ENCODE measurements at regions not wholly inside any gene's neighbourhood (a gene's known extent, or its start where the extent isn't known, plus 50 kb on each side); places are given as distances from the start of the nearest gene placed in this dataset.

DNA sequence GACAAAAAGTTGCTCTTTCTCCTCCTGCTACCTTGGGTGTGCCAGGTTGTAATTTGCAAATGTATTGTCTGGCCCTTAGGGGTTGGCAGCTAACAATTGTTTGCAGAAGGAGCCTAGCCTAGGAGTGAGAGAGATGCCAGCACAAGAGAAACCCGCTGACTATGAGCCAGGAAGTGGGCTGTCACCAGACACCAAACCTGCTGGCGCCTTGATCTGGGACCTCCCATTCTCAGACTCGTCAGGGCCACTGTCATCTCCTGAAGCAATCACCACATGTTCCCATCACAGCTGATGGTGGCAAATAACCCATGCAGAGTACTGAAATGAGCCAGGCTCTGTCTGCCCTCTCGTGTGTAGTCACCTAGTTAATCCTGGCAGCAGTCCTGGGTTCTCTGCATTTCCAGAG is 406.4 kb upstream of the NPAP1 start:
- TF ChIP-seq, protein P1, sequence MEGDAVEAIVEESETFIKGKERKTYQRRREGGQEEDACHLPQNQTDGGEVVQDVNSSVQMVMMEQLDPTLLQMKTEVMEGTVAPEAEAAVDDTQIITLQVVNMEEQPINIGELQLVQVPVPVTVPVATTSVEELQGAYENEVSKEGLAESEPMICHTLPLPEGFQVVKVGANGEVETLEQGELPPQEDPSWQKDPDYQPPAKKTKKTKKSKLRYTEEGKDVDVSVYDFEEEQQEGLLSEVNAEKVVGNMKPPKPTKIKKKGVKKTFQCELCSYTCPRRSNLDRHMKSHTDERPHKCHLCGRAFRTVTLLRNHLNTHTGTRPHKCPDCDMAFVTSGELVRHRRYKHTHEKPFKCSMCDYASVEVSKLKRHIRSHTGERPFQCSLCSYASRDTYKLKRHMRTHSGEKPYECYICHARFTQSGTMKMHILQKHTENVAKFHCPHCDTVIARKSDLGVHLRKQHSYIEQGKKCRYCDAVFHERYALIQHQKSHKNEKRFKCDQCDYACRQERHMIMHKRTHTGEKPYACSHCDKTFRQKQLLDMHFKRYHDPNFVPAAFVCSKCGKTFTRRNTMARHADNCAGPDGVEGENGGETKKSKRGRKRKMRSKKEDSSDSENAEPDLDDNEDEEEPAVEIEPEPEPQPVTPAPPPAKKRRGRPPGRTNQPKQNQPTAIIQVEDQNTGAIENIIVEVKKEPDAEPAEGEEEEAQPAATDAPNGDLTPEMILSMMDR (IDR thresholded peaks at IDR 0.05) = no peak
- TF ChIP-seq POLR2AphosphoS5 (IDR thresholded peaks at IDR 0.05) (no peak), POLR2A (IDR thresholded peaks at IDR 0.05) (no peak), EP300 (IDR thresholded peaks at IDR 0.05) (no peak)
